Mesendoderm (in vitro differentiated cells): ENCODE measurements at regions not wholly inside any gene's neighbourhood (a gene's known extent, or its start where the extent isn't known, plus 50 kb on each side); places are given as distances from the start of the nearest gene placed in this dataset.

ENCODE experiments used
- DNase-seq: peaks from one replicate; pipeline ENCODE4 v3.0.0; 2013
- H2AK5ac ChIP-seq: 2 replicates; pipeline ENCODE4 v1.6.1; 2013; ENCODE audit warnings: low read length, inconsistent platforms
- H2BK120ac ChIP-seq: 2 replicates; pipeline ENCODE4 v1.6.1; 2013; ENCODE audit warnings: low read depth, mild to moderate bottlenecking, low read length, moderate library complexity, mixed read lengths
- H2BK15ac ChIP-seq: replicated peaks from 2 replicates; pipeline ENCODE4 v1.6.1; 2013; ENCODE audit warnings: low read depth, mild to moderate bottlenecking, moderate library complexity
- H2BK5ac ChIP-seq: 2 replicates; pipeline ENCODE4 v1.6.1; 2013; ENCODE audit warnings: low read length, inconsistent platforms
- H3K18ac ChIP-seq: 2 replicates; pipeline ENCODE4 v1.6.1; 2013; ENCODE audit warnings: mild to moderate bottlenecking, low read length, mixed read lengths
- H3K23ac ChIP-seq: one replicate; pipeline ENCODE4 v1.6.1; 2013; ENCODE audit warnings: low read length
- H3K27ac ChIP-seq: 2 replicates; pipeline ENCODE4 v1.5.1; 2013; ENCODE audit warnings: low read depth, mild to moderate bottlenecking, inconsistent platforms, low read length, moderate library complexity
- H3K27me3 ChIP-seq: 2 replicates; pipeline ENCODE4 v1.6.1; 2013; ENCODE audit warnings: low read length, control low read depth, mild to moderate bottlenecking, inconsistent platforms; ENCODE audit not compliant: insufficient read depth, poor library complexity
- H3K36me3 ChIP-seq: 2 replicates; pipeline ENCODE4 v1.6.1; 2013; ENCODE audit warnings: low read length, inconsistent platforms; ENCODE audit not compliant: control insufficient read depth, insufficient read depth
- H3K4ac ChIP-seq: one replicate; pipeline ENCODE4 v1.6.1; 2013; ENCODE audit warnings: low read depth, mild to moderate bottlenecking, low read length, moderate library complexity
- H3K4me1 ChIP-seq: 2 replicates; pipeline ENCODE4 v1.6.1; 2013; ENCODE audit warnings: low read depth, low read length, inconsistent platforms; ENCODE audit not compliant: control insufficient read depth
- H3K4me2 ChIP-seq: 2 replicates; pipeline ENCODE4 v1.6.1; 2013; ENCODE audit warnings: low read length
- H3K4me3 ChIP-seq: 2 replicates; pipeline ENCODE4 v1.5.1; 2013; ENCODE audit warnings: mild to moderate bottlenecking, low read length
- H3K56ac ChIP-seq: one replicate; pipeline ENCODE4 v1.6.1; 2013; ENCODE audit warnings: low read length
- H3K79me1 ChIP-seq: 2 replicates; pipeline ENCODE4 v1.6.1; 2013; ENCODE audit warnings: low read length, inconsistent platforms
- H3K79me2 ChIP-seq: 2 replicates; pipeline ENCODE4 v1.6.1; 2013; ENCODE audit warnings: mild to moderate bottlenecking, low read length; ENCODE audit not compliant: control insufficient read depth, insufficient read depth
- H3K9ac ChIP-seq: 2 replicates; pipeline ENCODE4 v1.6.1; 2013; ENCODE audit warnings: low read length, inconsistent platforms
- H4K5ac ChIP-seq: one replicate; pipeline ENCODE4 v1.6.1; 2013; ENCODE audit warnings: low read length
- H4K8ac ChIP-seq: one replicate; pipeline ENCODE4 v1.6.1; 2013; ENCODE audit warnings: low read depth, mild to moderate bottlenecking, control low read depth, low read length, moderate library complexity
- WGBS: extraction: QIAGEN DNeasy Blood & Tissue Kit; methylation state at CpG from one replicate; pipeline ENCODE4 v1.1.7; 2013; ENCODE audit warnings: low lambda C conversion rate, missing lambda C conversion rate; ENCODE audit not compliant: insufficient coverage; ENCODE audit errors: extremely low coverage; 5-methylcytosine and 5-hydroxymethylcytosine counted together

GRCh38 chr22:47810505-47811500 is 1048.4 kb downstream of the TBC1D22A start:
- Histone ChIP-seq H4K5ac (no peak overlapping the region), H3K79me1 (no peaks in the 10 kb centered on the region), H4K8ac (no peak overlapping the region), H2BK120ac (no peak overlapping the region), H3K9ac (no peak overlapping the region), H3K79me2 (no peaks in the 10 kb centered on the region), H3K56ac (no peak overlapping the region), H3K4me2 (no peak overlapping the region), H3K27me3 (no peaks in the 10 kb centered on the region), H3K27ac (no peak overlapping the region), H3K4ac (no peak overlapping the region), H2AK5ac (no peak overlapping the region), H2BK15ac (no peak overlapping the region), H3K18ac (no peak overlapping the region), H3K4me1 (no peaks in the 10 kb centered on the region), H2BK5ac (no peak overlapping the region), H3K4me3 (no peak overlapping the region), H3K36me3 (no peaks in the 10 kb centered on the region), H3K23ac (no peak overlapping the region)
- WGBS, result no CpG with 5 or more reads among the region's 24 CpGs
- no peak for DNase-seq

GRCh38 chr22:47808886-47809620 is 1046.6 kb downstream of the TBC1D22A start:
- Histone ChIP-seq H3K4me1 (no peaks in the 10 kb centered on the region), H3K79me1 (no peaks in the 10 kb centered on the region), H3K9ac (no peak overlapping the region), H2BK5ac (no peak overlapping the region), H3K4me3 (no peak overlapping the region), H4K8ac (no peak overlapping the region), H2BK120ac (no peak overlapping the region), H3K56ac (no peak overlapping the region), H2BK15ac (no peak overlapping the region), H3K79me2 (no peaks in the 10 kb centered on the region), H3K36me3 (no peaks in the 10 kb centered on the region), H3K27ac (no peak overlapping the region), H2AK5ac (no peak overlapping the region), H4K5ac (no peak overlapping the region), H3K4ac (no peak overlapping the region), H3K27me3 (no peaks in the 10 kb centered on the region), H3K18ac (no peak overlapping the region), H3K23ac (no peak overlapping the region), H3K4me2 (no peak overlapping the region)
- DNase-seq, result no peak
- WGBS, result no CpG with 5 or more reads among the region's 10 CpGs

- H3K4ac ChIP-seq, result no peak overlapping the region
- no peak overlapping the region for H3K56ac ChIP-seq
- no peaks in the 10 kb centered on the region for H3K36me3 ChIP-seq
- no peaks in the 10 kb centered on the region for H3K79me1 ChIP-seq
- H3K27me3 ChIP-seq, result no peaks in the 10 kb centered on the region
- H3K23ac ChIP-seq, result no peak overlapping the region
- no peak overlapping the region for H3K4me2 ChIP-seq
- H3K4me1 ChIP-seq, result no peaks in the 10 kb centered on the region
- H2BK5ac ChIP-seq, result no peak overlapping the region
- H3K18ac ChIP-seq, result no peak overlapping the region
- H3K4me3 ChIP-seq, result no peak overlapping the region
- no peak overlapping the region for H2BK120ac ChIP-seq
- no peak overlapping the region for H3K9ac ChIP-seq
- H3K27ac ChIP-seq, result no peak overlapping the region
- DNase-seq, result no peak
- H4K8ac ChIP-seq, result no peak overlapping the region
- no peak overlapping the region for H2BK15ac ChIP-seq
- H2AK5ac ChIP-seq, result no peak overlapping the region
- no peak overlapping the region for H4K5ac ChIP-seq
- H3K79me2 ChIP-seq, result no peaks in the 10 kb centered on the region
- no CpG with 5 or more reads among the region's 6 CpGs for WGBS
Measured at GRCh38 chr22:47808236-47808635, 1045.8 kb downstream of the TBC1D22A start.

- H3K4me1 ChIP-seq, result no peaks in the 10 kb centered on the region
- H3K4me2 ChIP-seq, result no peak overlapping the region
- H2BK15ac ChIP-seq, result no peak overlapping the region
- no peak overlapping the region for H2AK5ac ChIP-seq
- no peak overlapping the region for H4K5ac ChIP-seq
- no peak overlapping the region for H4K8ac ChIP-seq
- H2BK120ac ChIP-seq, result no peak overlapping the region
- H3K79me2 ChIP-seq, result no peaks in the 10 kb centered on the region
- no peak overlapping the region for H3K9ac ChIP-seq
- no peaks in the 10 kb centered on the region for H3K79me1 ChIP-seq
- no peaks in the 10 kb centered on the region for H3K27me3 ChIP-seq
- no peak overlapping the region for H3K18ac ChIP-seq
- H3K23ac ChIP-seq, result no peak overlapping the region
- H3K4ac ChIP-seq, result no peak overlapping the region
- no peak overlapping the region for H2BK5ac ChIP-seq
- no peak for DNase-seq
- no peaks in the 10 kb centered on the region for H3K36me3 ChIP-seq
- no peak overlapping the region for H3K27ac ChIP-seq
- no peak overlapping the region for H3K4me3 ChIP-seq
- no peak overlapping the region for H3K56ac ChIP-seq
- WGBS, result no CpG with 5 or more reads among the region's 5 CpGs
Measured at GRCh38 chr22:47807506-47807905, 1045.1 kb downstream of the TBC1D22A start.

- Histone ChIP-seq H3K79me2 (no peaks in the 10 kb centered on the region), H3K36me3 (no peaks in the 10 kb centered on the region), H3K4me3 (no peak overlapping the region), H2AK5ac (no peak overlapping the region), H3K9ac (no peak overlapping the region), H2BK120ac (no peak overlapping the region), H3K4ac (no peak overlapping the region), H4K8ac (no peak overlapping the region), H3K27ac (no peak overlapping the region), H3K23ac (no peak overlapping the region), H3K18ac (no peak overlapping the region), H3K4me1 (no peaks in the 10 kb centered on the region), H2BK15ac (no peak overlapping the region), H4K5ac (no peak overlapping the region), H3K79me1 (no peaks in the 10 kb centered on the region), H3K4me2 (no peak overlapping the region), H3K56ac (no peak overlapping the region), H2BK5ac (no peak overlapping the region), H3K27me3 (no peaks in the 10 kb centered on the region)
- no peak for DNase-seq
- WGBS, result no CpG with 5 or more reads among the region's 8 CpGs
Measured at GRCh38 chr22:47806894-47807293, 1044.4 kb downstream of the TBC1D22A start.
